ENCODE measurements at regions not wholly inside any gene's neighbourhood (a gene's known extent, or its start where the extent isn't known, plus 50 kb on each side); places are given as distances from the start of the nearest gene placed in this dataset.

DNA sequence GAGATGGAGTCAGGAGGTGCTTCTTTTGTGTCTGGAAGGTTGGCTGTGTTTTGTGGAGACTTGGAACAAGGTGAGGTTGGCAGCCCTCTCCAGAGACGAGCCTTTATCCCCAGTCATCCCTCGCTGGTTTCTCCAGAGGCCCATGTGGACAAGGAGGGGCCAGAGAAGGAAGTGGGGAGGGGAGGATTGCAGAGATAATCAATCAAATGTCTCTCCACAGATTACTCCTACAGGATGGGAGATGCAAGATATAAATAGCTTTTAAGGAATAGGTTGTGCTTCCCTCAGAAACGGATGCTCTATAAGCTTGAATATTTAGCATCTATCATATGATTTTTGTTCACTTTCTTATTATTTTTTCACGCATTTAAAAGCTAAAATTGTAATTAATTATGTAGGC is 70.4 kb upstream of the VWDE start:
- TF ChIP-seq, protein P1, sequence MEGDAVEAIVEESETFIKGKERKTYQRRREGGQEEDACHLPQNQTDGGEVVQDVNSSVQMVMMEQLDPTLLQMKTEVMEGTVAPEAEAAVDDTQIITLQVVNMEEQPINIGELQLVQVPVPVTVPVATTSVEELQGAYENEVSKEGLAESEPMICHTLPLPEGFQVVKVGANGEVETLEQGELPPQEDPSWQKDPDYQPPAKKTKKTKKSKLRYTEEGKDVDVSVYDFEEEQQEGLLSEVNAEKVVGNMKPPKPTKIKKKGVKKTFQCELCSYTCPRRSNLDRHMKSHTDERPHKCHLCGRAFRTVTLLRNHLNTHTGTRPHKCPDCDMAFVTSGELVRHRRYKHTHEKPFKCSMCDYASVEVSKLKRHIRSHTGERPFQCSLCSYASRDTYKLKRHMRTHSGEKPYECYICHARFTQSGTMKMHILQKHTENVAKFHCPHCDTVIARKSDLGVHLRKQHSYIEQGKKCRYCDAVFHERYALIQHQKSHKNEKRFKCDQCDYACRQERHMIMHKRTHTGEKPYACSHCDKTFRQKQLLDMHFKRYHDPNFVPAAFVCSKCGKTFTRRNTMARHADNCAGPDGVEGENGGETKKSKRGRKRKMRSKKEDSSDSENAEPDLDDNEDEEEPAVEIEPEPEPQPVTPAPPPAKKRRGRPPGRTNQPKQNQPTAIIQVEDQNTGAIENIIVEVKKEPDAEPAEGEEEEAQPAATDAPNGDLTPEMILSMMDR (IDR thresholded peaks at IDR 0.05): no peak
- DNase-seq: no peak
- intact Hi-C loops (cut with micrococcal nuclease): no loop called here
- H3K4me1 Mint-ChIP-seq: no peaks in the 10 kb centered on the region
- ATAC-seq (ENCODE audit: low read depth): no peak
- H3K9me3 Mint-ChIP-seq: no peaks in the 10 kb centered on the region
- H3K27ac Mint-ChIP-seq: no peak overlapping the region
- no peaks in the 10 kb centered on the region for H3K27me3 Mint-ChIP-seq
- H3K36me3 Mint-ChIP-seq (ENCODE audit: low read depth): no peaks in the 10 kb centered on the region
- CTCF ChIA-PET: no interaction called here
- H3K4me3 Mint-ChIP-seq: no peak overlapping the region
- POLR2A ChIA-PET: no interaction called here

DNA sequence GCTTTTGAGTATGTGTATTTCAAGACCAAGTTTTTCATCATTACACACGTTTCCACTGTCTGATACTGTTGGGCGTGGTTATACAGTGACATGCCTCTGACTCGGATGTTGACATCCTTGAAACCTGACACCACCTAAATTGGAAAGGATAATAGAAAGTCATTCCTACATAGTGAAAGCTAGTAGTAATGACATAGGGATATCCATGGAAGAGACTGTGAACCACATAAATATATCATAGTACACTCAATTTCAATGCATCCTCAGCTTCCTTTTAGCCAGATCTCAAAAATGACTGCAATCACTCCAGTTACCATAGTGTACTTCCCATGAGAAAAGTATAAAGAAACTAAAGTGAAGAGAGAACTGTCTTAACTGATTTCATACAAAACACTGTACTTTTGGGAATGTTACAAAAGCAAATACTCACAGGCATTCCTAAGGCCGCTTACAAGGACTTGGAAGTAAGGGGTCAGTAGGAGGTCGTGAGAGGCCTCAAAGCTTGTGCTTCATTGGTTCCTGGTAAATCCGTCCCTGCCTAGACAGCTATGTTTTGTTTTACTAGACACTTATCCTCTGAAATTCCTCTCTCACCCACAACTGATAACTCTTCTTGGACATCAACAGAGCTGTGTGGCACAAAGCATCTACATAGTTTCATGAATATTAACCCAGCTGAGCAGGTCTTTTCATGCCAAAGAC is 71.8 kb upstream of the VWDE start:
- Mint-ChIP-seq H3K27me3 (no peaks in the 10 kb centered on the region), H3K36me3 (ENCODE audit: low read depth) (no peaks in the 10 kb centered on the region), H3K4me1 (no peaks in the 10 kb centered on the region), H3K9me3 (no peaks in the 10 kb centered on the region), H3K4me3 (no peak overlapping the region), H3K27ac (no peak overlapping the region)
- DNase-seq (no peak), ATAC-seq (ENCODE audit: low read depth) (no peak)
- CTCF ChIA-PET: no interaction called here
- POLR2A ChIA-PET: no interaction called here
- TF ChIP-seq, protein P1 (IDR thresholded peaks at IDR 0.05): no peak
- intact Hi-C loops (cut with micrococcal nuclease): no loop called here

DNA sequence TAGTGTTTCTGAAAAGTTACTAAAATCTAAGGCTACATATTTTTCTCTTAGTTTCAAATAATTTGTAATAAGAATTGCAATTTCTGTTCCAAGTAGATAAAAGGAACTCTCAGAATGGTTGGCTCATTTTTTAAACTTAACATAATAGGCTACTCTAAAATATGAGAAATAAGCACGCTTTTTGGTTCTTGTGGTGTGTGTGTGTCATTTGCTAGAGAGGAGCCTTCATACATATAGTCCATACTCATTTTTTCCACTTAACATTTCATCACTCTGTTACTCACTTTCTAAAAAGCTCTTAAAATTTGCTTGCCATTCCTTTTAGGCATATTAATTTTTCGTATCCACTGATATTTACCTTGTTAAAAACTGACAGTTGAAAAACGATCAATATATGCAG is 74.0 kb upstream of the VWDE start:
- intact Hi-C loops (cut with micrococcal nuclease): no loop called here
- Mint-ChIP-seq H3K36me3 (ENCODE audit: low read depth) (no peaks in the 10 kb centered on the region), H3K27me3 (no peaks in the 10 kb centered on the region), H3K4me3 (no peak overlapping the region), H3K9me3 (no peaks in the 10 kb centered on the region), H3K27ac (no peak overlapping the region), H3K4me1 (peaks cover 2% of the 10 kb centered on the region)
- ChIA-PET POLR2A (no interaction called here), CTCF (interaction anchor here (2.1 kb wide), 1 partner anchor 12 kb away, joined by 4 read pairs; no protein-coding TSS in a partner anchor)
- TF ChIP-seq, protein P1 (IDR thresholded peaks at IDR 0.05): no peak
- no peak for ATAC-seq (ENCODE audit: low read depth)
- no peak for DNase-seq

DNA sequence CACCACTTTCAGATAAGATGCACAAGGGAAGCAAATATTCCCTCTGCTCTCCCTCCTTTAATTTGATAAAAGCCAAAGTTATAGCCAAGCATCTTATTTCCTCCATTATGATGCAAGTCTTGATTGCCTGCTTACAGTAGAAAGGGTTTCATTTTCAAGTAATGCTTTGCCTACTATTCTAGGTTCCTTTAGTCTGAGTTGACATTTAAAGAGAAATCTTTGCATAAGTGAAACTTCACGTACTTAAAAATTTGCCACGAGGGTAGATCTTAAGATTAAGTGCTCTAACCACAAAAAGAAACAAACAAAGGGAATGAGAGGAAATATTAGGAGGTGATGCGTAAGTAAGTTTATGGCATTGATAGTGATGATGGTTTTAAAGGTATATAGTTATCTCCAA is 78.1 kb upstream of the VWDE start:
- DNase-seq (no peak), ATAC-seq (ENCODE audit: low read depth) (no peak)
- no peak overlapping the region for H3K27ac Mint-ChIP-seq
- no peaks in the 10 kb centered on the region for H3K36me3 Mint-ChIP-seq (ENCODE audit: low read depth)
- H3K27me3 Mint-ChIP-seq: no peaks in the 10 kb centered on the region
- POLR2A ChIA-PET: no interaction called here
- H3K4me1 Mint-ChIP-seq: peaks cover 2% of the 10 kb centered on the region
- TF ChIP-seq, protein P1 (IDR thresholded peaks at IDR 0.05): no peak
- H3K9me3 Mint-ChIP-seq: no peaks in the 10 kb centered on the region
- H3K4me3 Mint-ChIP-seq: no peak overlapping the region
- intact Hi-C loops (cut with micrococcal nuclease): no loop called here
- CTCF ChIA-PET: no interaction called here

DNA sequence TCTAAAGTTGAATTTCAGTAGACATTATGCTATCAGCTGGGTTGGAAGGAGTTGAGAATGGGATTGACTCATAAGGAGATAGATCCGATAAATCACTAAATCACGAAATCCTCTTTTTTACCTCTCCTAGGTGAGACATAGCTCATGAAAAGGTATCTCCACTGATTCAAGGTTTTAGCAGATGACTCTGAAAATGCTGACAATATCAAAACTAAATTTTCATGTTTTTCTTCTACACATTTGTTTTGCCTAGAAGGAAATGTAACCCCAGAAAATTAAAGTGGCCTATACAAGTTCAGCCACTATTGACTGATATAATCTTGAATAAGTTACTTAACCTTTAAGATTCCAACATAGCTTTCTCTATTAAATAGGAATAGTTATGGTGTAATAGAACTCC is 82.2 kb upstream of the VWDE start:
- peaks cover 2% of the 10 kb centered on the region for H3K4me1 Mint-ChIP-seq
- no peak overlapping the region for H3K27ac Mint-ChIP-seq
- ChIA-PET POLR2A (no interaction called here), CTCF (no interaction called here)
- H3K9me3 Mint-ChIP-seq: no peaks in the 10 kb centered on the region
- H3K4me3 Mint-ChIP-seq: no peak overlapping the region
- DNase-seq (no peak), ATAC-seq (ENCODE audit: low read depth) (no peak)
- TF ChIP-seq, protein P1 (IDR thresholded peaks at IDR 0.05): no peak
- intact Hi-C loops (cut with micrococcal nuclease): no loop called here
- no peaks in the 10 kb centered on the region for H3K36me3 Mint-ChIP-seq (ENCODE audit: low read depth)
- no peaks in the 10 kb centered on the region for H3K27me3 Mint-ChIP-seq
